A673 (cell line): ENCODE measurements at regions not wholly inside any gene's neighbourhood (a gene's known extent, or its start where the extent isn't known, plus 50 kb on each side); places are given as distances from the start of the nearest gene placed in this dataset.

Experiments used
- EZH2 ChIP-seq: fragments of 200-600 bp; sonication (generic); IDR thresholded peaks from 2 replicates; pipeline ENCODE4 v1.6.1; 2017; ENCODE audit warnings: borderline replicate concordance, low read depth, mild to moderate bottlenecking, mixed read lengths, antibody characterized with exemption, low read length; ENCODE audit not compliant: poor library complexity, severe bottlenecking
- TF ChIP-seq, protein P1 (sequence below): fragments of 300-800, 200-600 bp; sonication (generic); conservative IDR thresholded peaks from 2 replicates; pipeline ENCODE4 v1.5.1; 2017; ENCODE audit warnings: low read depth, mild to moderate bottlenecking, antibody characterized with exemption, low read length, moderate library complexity, mixed read lengths

DNA sequence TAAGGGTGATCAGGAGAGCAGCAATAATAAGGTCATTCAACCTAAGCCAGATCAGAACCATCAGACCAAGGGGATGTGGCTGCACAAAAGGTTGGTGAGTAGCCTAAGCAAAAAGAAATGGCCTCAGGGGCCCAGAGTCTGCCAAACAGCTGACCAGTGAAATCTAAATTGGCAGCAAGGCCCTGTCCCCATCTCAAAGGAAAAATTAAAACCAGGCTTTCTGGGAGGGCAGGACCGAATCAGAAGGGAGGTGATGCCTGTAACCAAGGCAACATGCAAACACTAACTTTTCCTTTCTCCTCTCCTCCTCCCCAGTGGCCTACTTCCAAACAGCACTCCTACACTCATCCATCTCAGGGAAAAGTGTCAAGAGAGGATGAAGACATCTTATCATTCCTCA is 256.4 kb downstream of the NUAK1 start:
- TF ChIP-seq, protein P1, sequence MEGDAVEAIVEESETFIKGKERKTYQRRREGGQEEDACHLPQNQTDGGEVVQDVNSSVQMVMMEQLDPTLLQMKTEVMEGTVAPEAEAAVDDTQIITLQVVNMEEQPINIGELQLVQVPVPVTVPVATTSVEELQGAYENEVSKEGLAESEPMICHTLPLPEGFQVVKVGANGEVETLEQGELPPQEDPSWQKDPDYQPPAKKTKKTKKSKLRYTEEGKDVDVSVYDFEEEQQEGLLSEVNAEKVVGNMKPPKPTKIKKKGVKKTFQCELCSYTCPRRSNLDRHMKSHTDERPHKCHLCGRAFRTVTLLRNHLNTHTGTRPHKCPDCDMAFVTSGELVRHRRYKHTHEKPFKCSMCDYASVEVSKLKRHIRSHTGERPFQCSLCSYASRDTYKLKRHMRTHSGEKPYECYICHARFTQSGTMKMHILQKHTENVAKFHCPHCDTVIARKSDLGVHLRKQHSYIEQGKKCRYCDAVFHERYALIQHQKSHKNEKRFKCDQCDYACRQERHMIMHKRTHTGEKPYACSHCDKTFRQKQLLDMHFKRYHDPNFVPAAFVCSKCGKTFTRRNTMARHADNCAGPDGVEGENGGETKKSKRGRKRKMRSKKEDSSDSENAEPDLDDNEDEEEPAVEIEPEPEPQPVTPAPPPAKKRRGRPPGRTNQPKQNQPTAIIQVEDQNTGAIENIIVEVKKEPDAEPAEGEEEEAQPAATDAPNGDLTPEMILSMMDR, result no peak
- no peak for TF ChIP-seq EZH2
